ENCODE measurements at regions not wholly inside any gene's neighbourhood (a gene's known extent, or its start where the extent isn't known, plus 50 kb on each side); places are given as distances from the start of the nearest gene placed in this dataset.

DNA sequence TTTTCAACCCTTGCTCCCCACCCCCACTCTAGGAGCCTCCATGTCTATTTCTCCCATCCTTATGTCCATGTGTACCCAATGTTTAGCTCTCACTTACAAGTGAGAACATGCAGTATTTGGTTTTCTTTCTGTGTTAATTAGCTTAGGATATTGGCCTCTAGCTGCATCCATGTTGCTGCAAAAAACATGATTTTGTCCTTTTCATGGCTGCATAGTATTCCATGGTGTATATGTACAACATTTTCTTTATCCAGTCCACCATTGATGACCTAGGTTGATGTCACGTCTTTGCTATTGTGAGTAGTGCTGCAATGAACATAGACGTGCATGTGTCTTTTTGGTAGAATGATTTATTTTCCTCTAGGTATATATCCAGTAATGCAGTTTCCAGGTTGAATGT lies 472.8 kb downstream of the ZNF674 start:
- Histone ChIP-seq H3K4me2 (ENCODE audit: low read depth, low read length) (no peak overlapping the region), H3K36me3 (replicated peaks in 1 of 2; ENCODE audit: control insufficient read depth in 1 of 2, insufficient read depth in 2 of 2, low read length in 2 of 2) (no peaks in the 10 kb centered on the region), H2AFZ (ENCODE audit: low read length) (no peak overlapping the region), H3K9ac (ENCODE audit: insufficient read depth, low read depth, low read length) (no peak overlapping the region), H3K27me3 (ENCODE audit: control insufficient read depth in 1 of 2, insufficient read depth in 2 of 2, low read length in 2 of 2) (no peaks in the 10 kb centered on the region), H3K27ac (ENCODE audit: extremely low read length, insufficient read depth, low read length) (no peak overlapping the region), H4K20me1 (ENCODE audit: insufficient read depth, low read length) (no peaks in the 10 kb centered on the region), H3K4me1 (ENCODE audit: insufficient read depth, low read length) (no peaks in the 10 kb centered on the region), H3K9me3 (ENCODE audit: low read length) (no peaks in the 10 kb centered on the region), H3K4me3 (replicated peaks in 1 of 3; ENCODE audit: insufficient read depth in 1 of 3, low read depth in 2 of 3, low read length in 3 of 3) (no peak overlapping the region), H3K79me2 (ENCODE audit: insufficient read depth, low read length) (no peaks in the 10 kb centered on the region)
- WGBS (ENCODE audit: low lambda C conversion rate) = 41% methylated on average over 2 of the region's 2 CpGs
- BruUV-seq (replicated peaks) = no TSS peak
- CTCF ChIA-PET (ENCODE audit: low intra/inter-chr PET ratio, low total read pairs) = no interaction called here
- FAIRE-seq (no peak), ATAC-seq (no peak), DNase-seq (ENCODE audit: low spot score) (no peak)
- POLR2A ChIA-PET = no interaction called here
- in situ Hi-C loops (cut with HindIII; ENCODE audit: extremely low pct_ligation_motif_present, low pct_unique_long_range_greater_than_20kb) (no loop called here), intact Hi-C loops (cut with micrococcal nuclease; ENCODE audit: unreplicated experiment) (no loop called here)
- TF ChIP-seq AKAP8 (CRISPR knock-in tag; IDR thresholded peaks at IDR 0.05) = no peak
- no peak for TF ChIP-seq ZNF670 (CRISPR knock-in tag; IDR thresholded peaks at IDR 0.05; ENCODE audit: borderline replicate concordance)

DNA sequence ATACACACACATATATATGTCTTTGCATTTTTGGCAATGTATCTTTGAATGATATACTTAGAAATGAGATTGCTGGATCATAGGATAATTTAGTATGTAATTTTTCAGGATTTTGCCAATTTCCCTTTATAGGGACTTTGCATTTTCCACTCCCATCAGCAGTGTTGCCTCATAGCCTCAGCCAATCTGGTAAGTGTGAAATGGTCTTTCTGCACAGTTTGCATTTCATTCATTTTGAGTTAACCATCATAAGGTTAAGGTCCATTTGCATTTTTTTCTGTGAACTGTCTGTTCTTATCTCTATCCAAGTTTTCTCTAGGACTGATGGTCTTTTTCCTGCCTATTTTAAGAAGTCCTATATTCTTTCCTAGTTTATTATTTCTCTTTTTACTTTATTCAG lies 474.8 kb downstream of the ZNF674 start:
- BruUV-seq (replicated peaks) = no TSS peak
- H3K27me3 ChIP-seq (ENCODE audit: control insufficient read depth in 1 of 2, insufficient read depth in 2 of 2, low read length in 2 of 2) = no peaks in the 10 kb centered on the region
- H2AFZ ChIP-seq (ENCODE audit: low read length) = no peak overlapping the region
- no peak for FAIRE-seq
- no peak for DNase-seq (ENCODE audit: low spot score)
- no peak overlapping the region for H3K9ac ChIP-seq (ENCODE audit: insufficient read depth, low read depth, low read length)
- ChIA-PET CTCF (ENCODE audit: low intra/inter-chr PET ratio, low total read pairs) (no interaction called here), POLR2A (no interaction called here)
- H4K20me1 ChIP-seq (ENCODE audit: insufficient read depth, low read length) = no peaks in the 10 kb centered on the region
- intact Hi-C loops (cut with micrococcal nuclease; ENCODE audit: unreplicated experiment) (no loop called here), in situ Hi-C loops (cut with HindIII; ENCODE audit: extremely low pct_ligation_motif_present, low pct_unique_long_range_greater_than_20kb) (no loop called here)
- ATAC-seq = no peak
- H3K4me1 ChIP-seq (ENCODE audit: insufficient read depth, low read length) = no peaks in the 10 kb centered on the region
- H3K36me3 ChIP-seq (replicated peaks in 1 of 2; ENCODE audit: control insufficient read depth in 1 of 2, insufficient read depth in 2 of 2, low read length in 2 of 2) = no peaks in the 10 kb centered on the region
- H3K4me2 ChIP-seq (ENCODE audit: low read depth, low read length) = no peak overlapping the region
- H3K4me3 ChIP-seq (replicated peaks in 1 of 3; ENCODE audit: insufficient read depth in 1 of 3, low read depth in 2 of 3, low read length in 3 of 3) = no peak overlapping the region
- H3K9me3 ChIP-seq (ENCODE audit: low read length) = no peaks in the 10 kb centered on the region
- H3K27ac ChIP-seq (ENCODE audit: extremely low read length, insufficient read depth, low read length) = no peak overlapping the region
- no peaks in the 10 kb centered on the region for H3K79me2 ChIP-seq (ENCODE audit: insufficient read depth, low read length)
- TF ChIP-seq, protein P1, sequence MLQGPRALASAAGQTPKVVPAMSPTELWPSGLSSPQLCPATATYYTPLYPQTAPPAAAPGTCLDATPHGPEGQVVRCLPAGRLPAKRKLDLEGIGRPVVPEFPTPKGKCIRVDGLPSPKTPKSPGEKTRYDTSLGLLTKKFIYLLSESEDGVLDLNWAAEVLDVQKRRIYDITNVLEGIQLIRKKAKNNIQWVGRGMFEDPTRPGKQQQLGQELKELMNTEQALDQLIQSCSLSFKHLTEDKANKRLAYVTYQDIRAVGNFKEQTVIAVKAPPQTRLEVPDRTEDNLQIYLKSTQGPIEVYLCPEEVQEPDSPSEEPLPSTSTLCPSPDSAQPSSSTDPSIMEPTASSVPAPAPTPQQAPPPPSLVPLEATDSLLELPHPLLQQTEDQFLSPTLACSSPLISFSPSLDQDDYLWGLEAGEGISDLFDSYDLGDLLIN (CRISPR knock-in tag; IDR thresholded peaks at IDR 0.05; ENCODE audit: borderline replicate concordance) = no peak
- TF ChIP-seq ZNF224 (CRISPR knock-in tag; IDR thresholded peaks at IDR 0.05) (no peak), ZNF563 (CRISPR knock-in tag; IDR thresholded peaks at IDR 0.05) (no peak), NFATC3 (CRISPR knock-in tag; IDR thresholded peaks at IDR 0.05) (no peak), ZNF773 (CRISPR knock-in tag; IDR thresholded peaks at IDR 0.05; ENCODE audit: borderline replicate concordance) (no peak), PITX1 (CRISPR knock-in tag; IDR thresholded peaks at IDR 0.05) (no peak), ZSCAN22 (CRISPR knock-in tag; IDR thresholded peaks at IDR 0.05) (no peak), ZNF367 (CRISPR knock-in tag; IDR thresholded peaks at IDR 0.05; ENCODE audit: borderline replicate concordance) (no peak), ZFP90 (CRISPR knock-in tag; IDR thresholded peaks at IDR 0.05; ENCODE audit: borderline replicate concordance) (no peak), ZNF546 (CRISPR knock-in tag; conservative IDR thresholded peaks at IDR 0.05) (no peak), ZNF121 (CRISPR knock-in tag; IDR thresholded peaks at IDR 0.05) (no peak), ZSCAN20 (CRISPR knock-in tag; IDR thresholded peaks at IDR 0.05; ENCODE audit: borderline replicate concordance) (no peak), MTA1 (CRISPR knock-in tag; IDR thresholded peaks at IDR 0.05; ENCODE audit: borderline replicate concordance) (no peak), ZBTB7A (CRISPR knock-in tag; IDR thresholded peaks at IDR 0.05) (no peak)
